ENCODE measurements at regions not wholly inside any gene's neighbourhood (a gene's known extent, or its start where the extent isn't known, plus 50 kb on each side); places are given as distances from the start of the nearest gene placed in this dataset.

DNA sequence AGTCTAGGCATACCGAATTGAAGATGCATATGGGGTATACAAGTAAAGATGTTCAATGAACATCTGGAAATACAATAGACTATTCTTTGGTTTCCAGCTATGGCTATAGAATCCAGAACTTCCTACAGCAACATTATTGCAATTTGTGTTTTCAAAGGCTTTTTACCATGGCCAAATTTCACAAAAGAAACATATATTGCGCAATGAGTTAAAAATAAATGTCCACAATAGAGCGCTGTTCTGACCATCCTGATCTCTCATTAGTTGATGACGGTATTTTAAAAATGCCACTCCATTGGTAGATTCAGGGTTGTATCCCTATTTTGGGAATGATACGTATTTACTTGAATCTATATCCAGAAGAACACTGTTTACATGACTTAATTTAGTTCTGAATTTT, 139.2 kb downstream of the LINC00632 start:
- H3K79me2 ChIP-seq (ENCODE audit: insufficient read depth, low read depth): no peaks in the 10 kb centered on the region
- H3K4me3 ChIP-seq (IDR thresholded peaks at IDR 0.05; ENCODE audit: insufficient read depth, low read depth, low read length): no peak overlapping the region
- H3K4me2 ChIP-seq: no peak overlapping the region
- no peak overlapping the region for H2AFZ ChIP-seq (ENCODE audit: low read depth)
- H3K27ac ChIP-seq: no peak overlapping the region
- H3K27me3 ChIP-seq (ENCODE audit: insufficient read depth, low read depth): no peaks in the 10 kb centered on the region
- no peaks in the 10 kb centered on the region for H4K20me1 ChIP-seq (ENCODE audit: insufficient read depth)
- H3K9ac ChIP-seq: no peak overlapping the region
- H3K36me3 ChIP-seq (ENCODE audit: insufficient read depth): no peaks in the 10 kb centered on the region
- TF ChIP-seq, protein P1, sequence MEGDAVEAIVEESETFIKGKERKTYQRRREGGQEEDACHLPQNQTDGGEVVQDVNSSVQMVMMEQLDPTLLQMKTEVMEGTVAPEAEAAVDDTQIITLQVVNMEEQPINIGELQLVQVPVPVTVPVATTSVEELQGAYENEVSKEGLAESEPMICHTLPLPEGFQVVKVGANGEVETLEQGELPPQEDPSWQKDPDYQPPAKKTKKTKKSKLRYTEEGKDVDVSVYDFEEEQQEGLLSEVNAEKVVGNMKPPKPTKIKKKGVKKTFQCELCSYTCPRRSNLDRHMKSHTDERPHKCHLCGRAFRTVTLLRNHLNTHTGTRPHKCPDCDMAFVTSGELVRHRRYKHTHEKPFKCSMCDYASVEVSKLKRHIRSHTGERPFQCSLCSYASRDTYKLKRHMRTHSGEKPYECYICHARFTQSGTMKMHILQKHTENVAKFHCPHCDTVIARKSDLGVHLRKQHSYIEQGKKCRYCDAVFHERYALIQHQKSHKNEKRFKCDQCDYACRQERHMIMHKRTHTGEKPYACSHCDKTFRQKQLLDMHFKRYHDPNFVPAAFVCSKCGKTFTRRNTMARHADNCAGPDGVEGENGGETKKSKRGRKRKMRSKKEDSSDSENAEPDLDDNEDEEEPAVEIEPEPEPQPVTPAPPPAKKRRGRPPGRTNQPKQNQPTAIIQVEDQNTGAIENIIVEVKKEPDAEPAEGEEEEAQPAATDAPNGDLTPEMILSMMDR (conservative IDR thresholded peaks at IDR 0.05; ENCODE audit: low read depth, low read length): no peak
- H3K4me1 ChIP-seq (ENCODE audit: low read depth, poor library complexity, severe bottlenecking): no peaks in the 10 kb centered on the region

DNA sequence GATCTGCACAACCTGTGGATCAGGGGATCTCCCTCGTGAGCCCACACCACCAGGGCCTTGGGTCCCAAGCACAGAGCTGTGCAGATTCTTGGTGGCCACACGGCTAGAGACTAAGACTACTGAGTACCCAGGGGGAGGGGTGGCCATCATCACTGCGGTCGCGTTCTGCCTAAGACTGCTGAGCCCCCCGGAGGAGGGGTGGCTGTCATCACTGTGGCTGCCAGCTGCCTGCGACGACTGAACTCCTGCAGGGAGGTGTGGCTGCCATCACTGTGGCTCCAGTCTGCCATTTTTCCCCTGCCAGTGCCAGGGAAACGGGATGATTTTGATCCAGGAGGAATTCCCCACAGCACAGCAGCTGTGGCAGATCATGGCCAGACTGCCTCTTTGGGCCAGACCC, 141.7 kb upstream of the SPANXB1 start:
- no peak overlapping the region for H3K27ac ChIP-seq
- no peak overlapping the region for H3K9ac ChIP-seq
- no peak overlapping the region for H3K4me3 ChIP-seq (IDR thresholded peaks at IDR 0.05; ENCODE audit: insufficient read depth, low read depth, low read length)
- TF ChIP-seq, protein P1 (conservative IDR thresholded peaks at IDR 0.05; ENCODE audit: low read depth, low read length): no peak
- H3K4me1 ChIP-seq (ENCODE audit: low read depth, poor library complexity, severe bottlenecking): no peaks in the 10 kb centered on the region
- H3K36me3 ChIP-seq (ENCODE audit: insufficient read depth): no peaks in the 10 kb centered on the region
- H3K4me2 ChIP-seq: no peak overlapping the region
- H2AFZ ChIP-seq (ENCODE audit: low read depth): no peak overlapping the region
- H3K79me2 ChIP-seq (ENCODE audit: insufficient read depth, low read depth): no peaks in the 10 kb centered on the region
- no peaks in the 10 kb centered on the region for H3K27me3 ChIP-seq (ENCODE audit: insufficient read depth, low read depth)
- H4K20me1 ChIP-seq (ENCODE audit: insufficient read depth): no peaks in the 10 kb centered on the region

DNA sequence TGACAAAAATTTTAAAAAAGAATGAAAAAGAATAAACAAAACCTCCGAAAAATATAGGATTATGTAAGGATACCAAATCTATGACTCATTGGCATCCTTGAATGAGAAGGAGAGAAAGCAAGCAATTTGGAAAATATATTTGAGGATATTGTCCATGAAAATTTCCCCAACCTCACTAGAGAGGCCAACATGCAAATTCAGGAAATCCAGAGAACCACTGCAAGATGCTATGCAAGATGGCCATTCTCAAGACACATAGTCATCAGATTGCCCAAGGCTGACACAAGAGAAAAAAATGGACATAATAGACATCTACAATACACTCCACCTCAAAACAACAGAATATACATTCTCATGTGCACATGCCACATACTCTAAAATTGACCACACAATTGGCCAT, 135.9 kb upstream of the SPANXB1 start:
- Histone ChIP-seq H4K20me1 (ENCODE audit: insufficient read depth) (no peaks in the 10 kb centered on the region), H3K79me2 (ENCODE audit: insufficient read depth, low read depth) (no peaks in the 10 kb centered on the region), H3K9ac (no peak overlapping the region), H3K27me3 (ENCODE audit: insufficient read depth, low read depth) (no peaks in the 10 kb centered on the region), H3K4me1 (ENCODE audit: low read depth, poor library complexity, severe bottlenecking) (no peaks in the 10 kb centered on the region), H3K4me3 (IDR thresholded peaks at IDR 0.05; ENCODE audit: insufficient read depth, low read depth, low read length) (no peak overlapping the region), H3K27ac (no peak overlapping the region), H3K4me2 (no peak overlapping the region), H2AFZ (ENCODE audit: low read depth) (no peak overlapping the region), H3K36me3 (ENCODE audit: insufficient read depth) (no peaks in the 10 kb centered on the region)
- TF ChIP-seq, protein P1 (conservative IDR thresholded peaks at IDR 0.05; ENCODE audit: low read depth, low read length): no peak

DNA sequence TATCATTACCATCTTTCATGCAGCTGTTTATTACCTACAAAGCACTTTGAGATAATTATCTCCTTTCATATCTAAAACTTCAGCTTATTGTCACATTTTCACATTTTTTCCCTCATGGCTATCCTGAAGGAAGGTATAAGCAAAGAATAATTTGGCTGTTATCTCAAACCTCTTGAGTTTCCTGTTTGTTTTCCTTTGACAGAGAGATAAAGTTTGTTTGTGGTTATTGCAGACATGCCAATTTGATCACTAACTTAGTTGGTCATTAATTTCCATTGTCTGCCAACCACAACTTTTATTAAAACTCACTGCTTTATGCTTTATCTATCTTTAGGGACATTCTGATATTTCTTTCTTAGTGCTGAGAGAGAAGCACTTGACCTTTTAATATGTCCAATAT, 89.8 kb upstream of the SPANXB1 start:
- Histone ChIP-seq H2AFZ (ENCODE audit: low read depth) (no peak overlapping the region), H3K27ac (no peak overlapping the region), H3K4me2 (no peak overlapping the region), H3K4me3 (IDR thresholded peaks at IDR 0.05; ENCODE audit: insufficient read depth, low read depth, low read length) (no peak overlapping the region), H3K9ac (no peak overlapping the region), H3K27me3 (ENCODE audit: insufficient read depth, low read depth) (no peaks in the 10 kb centered on the region), H3K36me3 (ENCODE audit: insufficient read depth) (no peaks in the 10 kb centered on the region), H4K20me1 (ENCODE audit: insufficient read depth) (no peaks in the 10 kb centered on the region), H3K79me2 (ENCODE audit: insufficient read depth, low read depth) (no peaks in the 10 kb centered on the region), H3K4me1 (ENCODE audit: low read depth, poor library complexity, severe bottlenecking) (no peaks in the 10 kb centered on the region)
- TF ChIP-seq, protein P1 (conservative IDR thresholded peaks at IDR 0.05; ENCODE audit: low read depth, low read length): no peak

All from KMS-11 (cell line).